ENCODE measurements at regions not wholly inside any gene's neighbourhood (a gene's known extent, or its start where the extent isn't known, plus 50 kb on each side); places are given as distances from the start of the nearest gene placed in this dataset.

GRCh38 chr12:63301311-63301710 is 150.3 kb upstream of the AVPR1A start:
- TF ChIP-seq CTCF (IDR thresholded peaks at IDR 0.05) (no peak), POLR2A (IDR thresholded peaks at IDR 0.05) (no peak)
